IMR-90 (cell line): ENCODE measurements at regions not wholly inside any gene's neighbourhood (a gene's known extent, or its start where the extent isn't known, plus 50 kb on each side); places are given as distances from the start of the nearest gene placed in this dataset.

Experiments used
- ATAC-seq: fragments of 200-7000 bp; cut with Tn5 transposase; 2 replicates; pipeline ENCODE4 v1.9.1; 2020; ENCODE audit warnings: low read depth, mild to moderate bottlenecking, moderate library complexity
- BruUV-seq: library from RNA; stranded (reverse); fragments of 400-500 nt; replicated peaks from 2 replicates; lab custom pipeline; 2021; lab: Mats Ljungman, UMichigan
- CTCF ChIA-PET: fragments of 300-600 bp; formaldehyde crosslinking; extraction: SDS; loops from one replicate; lab custom pipeline; 2021; ENCODE audit warnings: antibody characterized with exemption; lab: Yijun Ruan, JAX
- POLR2A ChIA-PET: fragments of 300-600 bp; sonication (Branson Sonifier 250); formaldehyde crosslinking; loops from one replicate; lab custom pipeline; 2022; ENCODE audit warnings: antibody characterized with exemption; ENCODE audit not compliant: unreplicated experiment; lab: Charles Lee
- DNase-seq: peaks from one replicate; pipeline ENCODE4 v3.0.0; 2013
- H2AFZ ChIP-seq: replicated peaks from 2 replicates; pipeline ENCODE3; 2013; ENCODE audit warnings: low read length, mild to moderate bottlenecking; ENCODE audit not compliant: poor library complexity
- H2AK5ac ChIP-seq: 2 replicates; pipeline ENCODE4 v1.6.1; 2013; ENCODE audit warnings: low read depth, low read length, inconsistent platforms
- H2AK9ac ChIP-seq: replicated peaks from 2 replicates; pipeline ENCODE3; 2013; ENCODE audit warnings: mild to moderate bottlenecking, low read depth, low read length, moderate library complexity; ENCODE audit not compliant: poor library complexity
- H2BK120ac ChIP-seq: 2 replicates; pipeline ENCODE4 v1.6.1; 2013; ENCODE audit warnings: low read depth, low read length, inconsistent platforms
- H2BK15ac ChIP-seq: 3 replicates; pipeline ENCODE4 v1.6.1; 2013; ENCODE audit warnings: low read depth, low read length, inconsistent platforms
- H2BK20ac ChIP-seq: 2 replicates; pipeline ENCODE4 v1.6.1; 2013; ENCODE audit warnings: low read depth, mild to moderate bottlenecking, inconsistent platforms, low read length, moderate library complexity
- H2BK5ac ChIP-seq: 2 replicates; pipeline ENCODE4 v1.6.1; 2013; ENCODE audit warnings: mild to moderate bottlenecking, low read depth, low read length, inconsistent platforms; ENCODE audit not compliant: poor library complexity, severe bottlenecking
- H3K14ac ChIP-seq: replicated peaks from 2 replicates; pipeline ENCODE4 v1.6.1; 2013; ENCODE audit warnings: low read depth, low read length, inconsistent platforms
- H3K18ac ChIP-seq: 2 replicates; pipeline ENCODE4 v1.6.1; 2013; ENCODE audit warnings: low read depth, low read length, control low read depth
- H3K23ac ChIP-seq: 2 replicates; pipeline ENCODE4 v1.6.1; 2013; ENCODE audit warnings: low read depth, low read length, inconsistent platforms
- H3K27ac ChIP-seq: 2 replicates; pipeline ENCODE4 v1.5.1; 2013; ENCODE audit warnings: mild to moderate bottlenecking, control low read depth, low read length; ENCODE audit not compliant: insufficient read depth
- H3K27me3 ChIP-seq: 2 replicates; pipeline ENCODE4 v1.6.1; 2013; ENCODE audit warnings: low read length; ENCODE audit not compliant: control insufficient read depth, insufficient read depth
- H3K36me3 ChIP-seq: 2 replicates; pipeline ENCODE4 v1.6.1; 2013; ENCODE audit warnings: low read length, mixed read lengths; ENCODE audit not compliant: control insufficient read depth, insufficient read depth
- H3K4ac ChIP-seq: 2 replicates; pipeline ENCODE4 v1.6.1; 2013; ENCODE audit warnings: low read depth, low read length, inconsistent platforms
- H3K4me1 ChIP-seq: 2 replicates; pipeline ENCODE4 v1.6.1; 2013; ENCODE audit warnings: low read length, mixed read lengths; ENCODE audit not compliant: control insufficient read depth, insufficient read depth
- H3K4me2 ChIP-seq: 2 replicates; pipeline ENCODE4 v1.6.1; 2013; ENCODE audit warnings: low read depth, mild to moderate bottlenecking, control low read depth, low read length, moderate library complexity
- H3K4me3 ChIP-seq: 2 replicates; pipeline ENCODE4 v1.5.1; 2013; ENCODE audit warnings: low read depth, mild to moderate bottlenecking, control low read depth, low read length, moderate library complexity; ENCODE audit not compliant: insufficient read depth
- H3K56ac ChIP-seq: 2 replicates; pipeline ENCODE4 v1.6.1; 2013; ENCODE audit warnings: low read length, inconsistent platforms; ENCODE audit not compliant: insufficient read depth; ENCODE audit errors: extremely low read depth
- H3K79me1 ChIP-seq, 2 experiments: 2 replicates each; pipeline ENCODE4 v1.6.1; 2013; ENCODE audit warnings: low read length in 2 of 2, inconsistent platforms in 1 of 2, low read depth in 1 of 2
- H3K9ac ChIP-seq: 2 replicates; pipeline ENCODE4 v1.6.1; 2013; ENCODE audit warnings: low read depth, low read length, control low read depth
- H3K9me1 ChIP-seq: 2 replicates; pipeline ENCODE4 v1.6.1; 2013; ENCODE audit warnings: low read length, inconsistent platforms; ENCODE audit not compliant: insufficient read depth
- H3K9me3 ChIP-seq: 2 replicates; pipeline ENCODE4 v1.6.1; 2013; ENCODE audit warnings: low read length; ENCODE audit not compliant: control insufficient read depth, insufficient read depth
- H4K20me1 ChIP-seq: 2 replicates; pipeline ENCODE4 v1.6.1; 2013; ENCODE audit warnings: low read length, inconsistent platforms; ENCODE audit not compliant: insufficient read depth
- H4K5ac ChIP-seq: 2 replicates; pipeline ENCODE4 v1.6.1; 2013; ENCODE audit warnings: mild to moderate bottlenecking, low read depth, low read length, control low read depth
- H4K8ac ChIP-seq, 2 experiments: 2 replicates each; pipeline ENCODE4 v1.6.1; 2013; ENCODE audit warnings: low read depth in 2 of 2, low read length in 2 of 2, control low read depth in 1 of 2, inconsistent platforms in 1 of 2
- H4K91ac ChIP-seq: 2 replicates; pipeline ENCODE4 v1.6.1; 2013; ENCODE audit warnings: low read depth, low read length, inconsistent platforms; ENCODE audit not compliant: insufficient read depth
- CEBPB ChIP-seq: IDR thresholded peaks from 2 replicates; pipeline ENCODE4 v1.6.1; 2012; ENCODE audit warnings: low read depth, low read length, improper control_type of control experiment
- MAZ ChIP-seq: IDR thresholded peaks from 2 replicates; pipeline ENCODE4 v1.6.1; 2012; ENCODE audit warnings: low read depth, mild to moderate bottlenecking, low read length, improper control_type of control experiment, moderate library complexity, borderline replicate concordance
- MXI1 ChIP-seq: IDR thresholded peaks from 2 replicates; pipeline ENCODE4 v1.6.1; 2012; ENCODE audit warnings: low read depth, mild to moderate bottlenecking, low read length, moderate library complexity, borderline replicate concordance
- RAD21 ChIP-seq: IDR thresholded peaks from 2 replicates; pipeline ENCODE4 v1.6.1; 2012; ENCODE audit warnings: low read length, improper control_type of control experiment
- RCOR1 ChIP-seq: IDR thresholded peaks from 2 replicates; pipeline ENCODE4 v1.6.1; 2012; ENCODE audit warnings: mild to moderate bottlenecking, low read length, improper control_type of control experiment; ENCODE audit not compliant: insufficient replicate concordance
- SMC3 ChIP-seq: fragments of 150-350 bp; IDR thresholded peaks from 2 replicates; pipeline ENCODE4 v1.6.1; 2016; ENCODE audit warnings: low read depth, mild to moderate bottlenecking, antibody characterized with exemption, low read length, moderate library complexity
- dilution Hi-C: fragments of 300-500 bp; cut with HindIII; formaldehyde crosslinking; loops from one replicate; pipeline ENCODE4 v1.14.3; 2018; ENCODE audit warnings: low sequenced_read_pairs; ENCODE audit not compliant: unreplicated experiment
- in situ Hi-C: fragments of 300-500 bp; cut with MboI; formaldehyde crosslinking; loops from 3 replicates; pipeline ENCODE4 v1.14.3; 2019; ENCODE audit warnings: low sequenced_read_pairs, inconsistent platforms, mixed read lengths
- intact Hi-C: fragments of 100-400 bp; cut with micrococcal nuclease; formaldehyde crosslinking; loops from 2 replicates; pipeline ENCODE4 v1.10.0; 2022
- TF ChIP-seq, protein P1 (sequence below): conservative IDR thresholded peaks from 2 replicates; pipeline ENCODE4 v1.5.1; 2012; ENCODE audit warnings: mild to moderate bottlenecking, low read depth, low read length, improper control_type of control experiment
- TF ChIP-seq, protein P2 (sequence below): fragments of 150-350 bp; IDR thresholded peaks from 2 replicates; pipeline ENCODE4 v1.6.1; 2017; ENCODE audit warnings: mild to moderate bottlenecking, antibody characterized with exemption, low read length, low read depth

DNA sequence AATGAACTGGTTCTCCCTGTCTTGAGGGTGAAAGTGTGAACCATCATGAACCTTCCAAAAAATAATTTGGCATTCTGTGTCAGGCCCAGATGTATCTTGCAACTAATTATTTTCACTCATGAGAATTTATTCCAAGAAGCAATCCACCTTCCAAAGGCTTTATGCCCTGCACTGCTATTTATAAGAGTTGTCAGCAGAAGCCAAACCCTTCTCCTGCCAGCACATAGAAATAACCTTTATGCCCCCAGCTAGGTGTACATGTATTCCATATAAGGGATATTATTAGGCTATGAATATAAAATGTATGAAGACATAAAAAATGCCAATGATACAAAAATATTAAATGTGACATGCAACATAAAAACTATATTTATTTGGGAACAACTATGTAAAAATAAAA lies 69.0 kb upstream of the GDF10 start:
- Histone ChIP-seq H2AFZ (no peak overlapping the region), H3K9ac (no peak overlapping the region), H2AK9ac (no peak overlapping the region), H3K9me3 (peaks cover 8% of the 10 kb centered on the region), H3K79me1 (no peaks in the 10 kb centered on the region), H4K20me1 (no peaks in the 10 kb centered on the region), H3K18ac (no peak overlapping the region), H4K5ac (no peak overlapping the region), H2AK5ac (no peak overlapping the region), H3K23ac (no peak overlapping the region), H3K4ac (no peak overlapping the region), H3K9me1 (no peaks in the 10 kb centered on the region), H2BK15ac (no peak overlapping the region), H3K36me3 (no peaks in the 10 kb centered on the region), H4K91ac (no peak overlapping the region), H4K8ac (no peak overlapping the region), H2BK120ac (no peak overlapping the region), H3K27ac (no peak overlapping the region), H3K56ac (no peak overlapping the region), H3K27me3 (peaks cover 26% of the 10 kb centered on the region), H2BK5ac (no peak overlapping the region), H3K4me2 (no peak overlapping the region), H3K4me3 (no peak overlapping the region), H3K4me1 (no peaks in the 10 kb centered on the region), H3K14ac (no peak overlapping the region), H2BK20ac (no peak overlapping the region)
- ATAC-seq (no peak), DNase-seq (no peak)
- intact Hi-C loops: no loop called here
- POLR2A ChIA-PET: no interaction called here
- CTCF ChIA-PET: no interaction called here
- dilution Hi-C loops: no loop called here
- no peak for TF ChIP-seq MXI1
- no peak for TF ChIP-seq RCOR1
- TF ChIP-seq, protein P1, sequence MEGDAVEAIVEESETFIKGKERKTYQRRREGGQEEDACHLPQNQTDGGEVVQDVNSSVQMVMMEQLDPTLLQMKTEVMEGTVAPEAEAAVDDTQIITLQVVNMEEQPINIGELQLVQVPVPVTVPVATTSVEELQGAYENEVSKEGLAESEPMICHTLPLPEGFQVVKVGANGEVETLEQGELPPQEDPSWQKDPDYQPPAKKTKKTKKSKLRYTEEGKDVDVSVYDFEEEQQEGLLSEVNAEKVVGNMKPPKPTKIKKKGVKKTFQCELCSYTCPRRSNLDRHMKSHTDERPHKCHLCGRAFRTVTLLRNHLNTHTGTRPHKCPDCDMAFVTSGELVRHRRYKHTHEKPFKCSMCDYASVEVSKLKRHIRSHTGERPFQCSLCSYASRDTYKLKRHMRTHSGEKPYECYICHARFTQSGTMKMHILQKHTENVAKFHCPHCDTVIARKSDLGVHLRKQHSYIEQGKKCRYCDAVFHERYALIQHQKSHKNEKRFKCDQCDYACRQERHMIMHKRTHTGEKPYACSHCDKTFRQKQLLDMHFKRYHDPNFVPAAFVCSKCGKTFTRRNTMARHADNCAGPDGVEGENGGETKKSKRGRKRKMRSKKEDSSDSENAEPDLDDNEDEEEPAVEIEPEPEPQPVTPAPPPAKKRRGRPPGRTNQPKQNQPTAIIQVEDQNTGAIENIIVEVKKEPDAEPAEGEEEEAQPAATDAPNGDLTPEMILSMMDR: no peak
- no peak for TF ChIP-seq CEBPB
- TF ChIP-seq, protein P2, sequence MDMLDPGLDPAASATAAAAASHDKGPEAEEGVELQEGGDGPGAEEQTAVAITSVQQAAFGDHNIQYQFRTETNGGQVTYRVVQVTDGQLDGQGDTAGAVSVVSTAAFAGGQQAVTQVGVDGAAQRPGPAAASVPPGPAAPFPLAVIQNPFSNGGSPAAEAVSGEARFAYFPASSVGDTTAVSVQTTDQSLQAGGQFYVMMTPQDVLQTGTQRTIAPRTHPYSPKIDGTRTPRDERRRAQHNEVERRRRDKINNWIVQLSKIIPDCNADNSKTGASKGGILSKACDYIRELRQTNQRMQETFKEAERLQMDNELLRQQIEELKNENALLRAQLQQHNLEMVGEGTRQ: no peak
- no peak for TF ChIP-seq SMC3
- TF ChIP-seq MAZ: no peak
- no peak for TF ChIP-seq RAD21
- in situ Hi-C loops: no loop called here
- no TSS peak for BruUV-seq
